RWPE1 (cell line): ENCODE measurements at regions not wholly inside any gene's neighbourhood (a gene's known extent, or its start where the extent isn't known, plus 50 kb on each side); places are given as distances from the start of the nearest gene placed in this dataset.

ENCODE experiments used
- CTCF ChIA-PET: fragments of 350-600 bp; sonication (Branson Sonifier 250); formaldehyde crosslinking; extraction: SDS; loops from one replicate; lab custom pipeline; 2021; lab: Yijun Ruan, JAX
- POLR2A ChIA-PET: fragments of 400-600 bp; formaldehyde crosslinking; extraction: SDS; loops from one replicate; lab custom pipeline; 2020; ENCODE audit warnings: antibody characterized with exemption; ENCODE audit not compliant: low non-redundant PET; lab: Yijun Ruan, JAX
- DNase-seq: peaks from one replicate; pipeline ENCODE4 v3.0.0; 2012; ENCODE audit warnings: low spot score
- H3K27ac ChIP-seq: fragments of 450-650 bp; 2 replicates; pipeline ENCODE4 v1.5.1; 2017
- TF ChIP-seq, protein P1 (sequence below): fragments of 450-650 bp; conservative IDR thresholded peaks from 2 replicates; pipeline ENCODE4 v1.5.1; 2017; ENCODE audit warnings: low read depth, mild to moderate bottlenecking

DNA sequence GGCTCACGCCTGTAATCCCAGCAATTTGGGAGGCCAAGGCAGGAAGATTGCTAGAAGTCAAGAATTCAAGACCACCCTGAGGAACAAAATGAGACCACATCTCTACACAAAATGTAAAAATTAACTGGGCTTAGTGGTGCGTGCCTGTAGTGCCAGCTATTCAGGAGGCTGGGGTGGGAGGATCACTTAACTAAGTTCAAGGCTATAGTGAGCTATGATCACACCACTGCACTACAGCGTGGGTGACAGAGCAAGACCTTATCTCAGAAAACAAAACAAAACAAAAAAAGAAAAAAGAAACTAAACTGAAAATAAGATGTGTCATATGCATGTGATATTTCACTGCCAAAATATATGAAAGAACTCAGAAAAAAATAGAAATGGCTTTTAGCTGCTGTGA is 243.3 kb upstream of the CCDC54 start:
- DNase-seq, result no peak
- TF ChIP-seq, protein P1, sequence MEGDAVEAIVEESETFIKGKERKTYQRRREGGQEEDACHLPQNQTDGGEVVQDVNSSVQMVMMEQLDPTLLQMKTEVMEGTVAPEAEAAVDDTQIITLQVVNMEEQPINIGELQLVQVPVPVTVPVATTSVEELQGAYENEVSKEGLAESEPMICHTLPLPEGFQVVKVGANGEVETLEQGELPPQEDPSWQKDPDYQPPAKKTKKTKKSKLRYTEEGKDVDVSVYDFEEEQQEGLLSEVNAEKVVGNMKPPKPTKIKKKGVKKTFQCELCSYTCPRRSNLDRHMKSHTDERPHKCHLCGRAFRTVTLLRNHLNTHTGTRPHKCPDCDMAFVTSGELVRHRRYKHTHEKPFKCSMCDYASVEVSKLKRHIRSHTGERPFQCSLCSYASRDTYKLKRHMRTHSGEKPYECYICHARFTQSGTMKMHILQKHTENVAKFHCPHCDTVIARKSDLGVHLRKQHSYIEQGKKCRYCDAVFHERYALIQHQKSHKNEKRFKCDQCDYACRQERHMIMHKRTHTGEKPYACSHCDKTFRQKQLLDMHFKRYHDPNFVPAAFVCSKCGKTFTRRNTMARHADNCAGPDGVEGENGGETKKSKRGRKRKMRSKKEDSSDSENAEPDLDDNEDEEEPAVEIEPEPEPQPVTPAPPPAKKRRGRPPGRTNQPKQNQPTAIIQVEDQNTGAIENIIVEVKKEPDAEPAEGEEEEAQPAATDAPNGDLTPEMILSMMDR, result no peak
- ChIA-PET CTCF (no interaction called here), POLR2A (no interaction called here)
- no peak overlapping the region for H3K27ac ChIP-seq

DNA sequence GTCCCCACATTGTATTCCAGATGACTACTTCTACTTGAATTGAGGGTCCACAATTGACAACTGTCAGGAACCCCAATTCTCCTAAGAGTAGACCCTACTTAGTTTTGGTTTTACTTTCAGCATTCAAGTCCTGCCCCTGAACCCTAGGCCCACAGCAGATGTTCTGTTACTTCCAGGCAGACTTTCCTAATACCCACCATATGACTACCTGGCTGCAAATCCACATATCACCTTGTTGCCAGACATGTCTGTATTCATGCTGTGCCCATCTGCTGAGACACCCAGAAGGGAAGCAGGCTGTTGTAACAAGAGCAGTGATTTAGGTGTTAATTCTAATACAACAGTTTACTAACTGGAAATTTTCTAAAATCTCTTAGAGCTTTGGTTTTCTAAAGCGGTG is 235.1 kb upstream of the CCDC54 start:
- TF ChIP-seq, protein P1, result no peak
- ChIA-PET CTCF (interaction anchor here (0.5 kb wide), 1 partner anchor 1647 kb away, joined by 3 read pairs; no protein-coding TSS in a partner anchor), POLR2A (no interaction called here)
- no peak overlapping the region for H3K27ac ChIP-seq
- no peak for DNase-seq

DNA sequence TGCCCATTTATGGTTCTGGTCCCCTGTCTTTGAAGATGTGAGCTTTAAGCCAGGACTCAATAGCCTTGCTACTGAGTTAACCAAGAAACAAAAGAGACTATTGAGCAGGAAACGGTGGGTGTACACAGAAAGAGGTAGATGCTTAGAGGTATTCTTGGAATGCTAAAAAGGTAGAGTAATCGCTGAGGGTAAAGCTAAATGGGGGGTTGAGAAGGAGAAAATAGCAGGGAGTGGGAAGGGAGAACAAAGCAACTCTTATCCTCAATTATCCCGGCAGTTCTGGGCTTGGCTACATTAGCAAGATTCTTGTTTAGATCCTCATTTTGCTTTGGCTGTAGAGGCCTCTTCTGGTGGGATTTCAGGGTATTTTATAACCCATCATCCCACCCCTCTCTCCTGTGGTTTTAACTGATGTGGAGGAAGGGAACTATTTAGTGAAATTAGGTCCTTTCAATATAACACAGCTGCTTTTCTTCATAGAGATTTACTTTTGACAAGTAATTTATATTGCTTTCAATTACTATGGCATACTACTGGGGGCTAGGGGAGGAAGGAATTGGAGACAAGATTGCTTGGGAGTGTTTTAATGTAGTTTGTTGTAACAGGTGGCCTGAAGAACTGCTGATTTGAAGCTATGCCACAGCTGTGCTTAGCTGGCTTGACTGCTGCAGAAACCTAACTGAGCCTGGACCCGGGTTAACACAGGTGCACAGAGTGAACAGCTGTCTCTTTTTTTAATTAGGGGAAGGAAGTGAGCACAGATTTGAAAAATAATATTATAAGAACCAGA is 234.3 kb upstream of the CCDC54 start:
- CTCF ChIA-PET, result interaction anchor here (0.5 to 1.1 kb wide), 2 partner anchors 10 to 1646 kb away, joined by 3 read pairs; no protein-coding TSS in a partner anchor

DNA sequence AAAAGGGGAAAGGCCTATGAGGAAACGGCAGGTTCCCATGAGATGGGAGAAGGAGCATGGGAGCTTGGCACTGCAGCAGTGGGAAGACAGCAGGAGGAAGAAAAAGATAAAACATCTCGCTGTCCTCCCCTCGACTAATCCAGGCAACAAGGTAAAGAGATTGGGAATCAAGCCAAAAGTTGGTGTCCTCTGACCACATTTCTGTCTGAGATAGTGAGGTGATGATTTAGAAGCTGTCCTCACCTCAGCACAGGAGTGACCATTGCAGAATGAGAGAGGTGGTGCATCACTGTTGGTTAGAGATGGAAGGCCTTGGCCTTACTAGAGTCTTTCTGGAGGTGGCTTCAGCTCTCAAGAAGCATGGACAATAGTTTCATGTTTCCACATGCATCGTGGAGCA is 226.6 kb upstream of the CCDC54 start:
- POLR2A ChIA-PET, result no interaction called here
- CTCF ChIA-PET, result no interaction called here
- TF ChIP-seq, protein P1, result no peak
- no peak overlapping the region for H3K27ac ChIP-seq
- no peak for DNase-seq

More for the DNA sequence above, 234.3 kb upstream of the CCDC54 start:
- TF ChIP-seq, protein P1, result no peak
- H3K27ac ChIP-seq, result no peak overlapping the region
- POLR2A ChIA-PET, result no interaction called here
- DNase-seq, result no peak

DNA sequence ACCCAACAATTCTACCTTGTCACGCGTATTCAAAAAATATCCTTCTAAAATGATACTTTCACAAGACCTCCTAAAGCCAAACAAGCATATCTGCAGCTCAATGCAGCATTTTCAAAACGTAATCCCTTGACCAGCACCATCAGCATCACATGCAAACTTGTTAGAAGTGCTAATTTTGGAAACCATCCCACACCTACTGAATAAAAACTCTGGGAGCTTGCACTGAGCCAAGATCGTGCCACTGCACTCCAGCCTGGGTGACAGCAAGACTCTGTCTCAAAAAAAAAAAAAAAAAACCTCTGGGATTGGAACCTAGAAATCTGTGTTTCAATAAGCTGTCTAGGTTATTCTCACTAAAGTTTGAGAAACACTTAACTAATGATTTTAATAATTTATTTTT is 223.3 kb upstream of the CCDC54 start:
- ChIA-PET POLR2A (interaction anchor here (0.6 kb wide), 1 partner anchor 17 kb away, joined by 3 read pairs; no protein-coding TSS in a partner anchor), CTCF (interaction anchor here (0.6 kb wide), 2 partner anchors 185 to 312 kb away, joined by 3 to 4 read pairs; no protein-coding TSS in a partner anchor)
- TF ChIP-seq, protein P1, result no peak
- no peak for DNase-seq
- no peak overlapping the region for H3K27ac ChIP-seq

DNA sequence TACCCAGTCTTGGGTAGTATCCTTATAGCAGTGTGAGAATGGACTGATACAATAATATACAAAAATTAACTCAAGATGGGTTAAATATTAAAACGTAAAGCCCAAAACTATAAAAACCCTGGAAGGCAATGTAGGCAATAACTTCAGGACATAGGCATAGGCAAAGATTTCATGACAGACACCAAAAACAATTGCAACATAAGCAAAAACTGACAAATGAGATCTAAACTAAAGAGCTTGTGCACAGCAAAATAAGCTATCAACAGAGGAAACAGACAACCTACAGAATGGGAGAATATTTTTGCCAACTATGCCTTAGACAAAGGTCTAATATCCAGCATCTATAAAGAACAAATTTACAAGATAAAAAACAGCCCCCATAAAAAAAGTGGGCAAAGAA is 204.8 kb upstream of the CCDC54 start:
- ChIA-PET CTCF (no interaction called here), POLR2A (no interaction called here)
- no peak overlapping the region for H3K27ac ChIP-seq
- no peak for DNase-seq
- TF ChIP-seq, protein P1, result no peak
